Ishikawa (cell line): ENCODE measurements at regions not wholly inside any gene's neighbourhood (a gene's known extent, or its start where the extent isn't known, plus 50 kb on each side); places are given as distances from the start of the nearest gene placed in this dataset.

Experiments
- CEBPB ChIP-seq: IDR thresholded peaks from 2 replicates; pipeline ENCODE4 v1.6.1; 2012
- CREB1 ChIP-seq: IDR thresholded peaks from 2 replicates; pipeline ENCODE4 v1.6.1; 2012; ENCODE audit warnings: low read depth
- EGR1 ChIP-seq: IDR thresholded peaks from 2 replicates; pipeline ENCODE4 v1.6.1; 2012
- EP300 ChIP-seq: IDR thresholded peaks from 2 replicates; pipeline ENCODE4 v1.6.1; 2012; ENCODE audit warnings: borderline replicate concordance
- FOXM1 ChIP-seq: IDR thresholded peaks from 2 replicates; pipeline ENCODE4 v1.6.1; 2012; ENCODE audit warnings: low read depth, borderline replicate concordance
- NFIC ChIP-seq: IDR thresholded peaks from 2 replicates; pipeline ENCODE4 v1.6.1; 2012
- RAD21 ChIP-seq: IDR thresholded peaks from 2 replicates; pipeline ENCODE4 v1.6.1; 2012; ENCODE audit warnings: low read depth
- TAF1 ChIP-seq: IDR thresholded peaks from 2 replicates; pipeline ENCODE4 v1.6.1; 2012; ENCODE audit warnings: low read depth, mild to moderate bottlenecking
- TCF12 ChIP-seq: IDR thresholded peaks from 2 replicates; pipeline ENCODE4 v1.6.1; 2012; ENCODE audit warnings: low read depth
- TEAD4 ChIP-seq: IDR thresholded peaks from 2 replicates; pipeline ENCODE4 v1.6.1; 2012
- YY1 ChIP-seq: IDR thresholded peaks from 2 replicates; pipeline ENCODE4 v1.6.1; 2012; ENCODE audit warnings: low read depth
- ZBTB7A ChIP-seq: IDR thresholded peaks from 2 replicates; pipeline ENCODE4 v1.6.1; 2012; ENCODE audit warnings: low read depth
- TF ChIP-seq, protein P1 (sequence below): IDR thresholded peaks from 2 replicates; pipeline ENCODE4 v1.6.1; 2012
- TF ChIP-seq, protein P2 (sequence below): IDR thresholded peaks from 2 replicates; pipeline ENCODE4 v1.6.1; 2012; ENCODE audit warnings: low read depth, mild to moderate bottlenecking
- TF ChIP-seq, protein P3 (sequence below): IDR thresholded peaks from 2 replicates; pipeline ENCODE4 v1.6.1; 2012

DNA sequence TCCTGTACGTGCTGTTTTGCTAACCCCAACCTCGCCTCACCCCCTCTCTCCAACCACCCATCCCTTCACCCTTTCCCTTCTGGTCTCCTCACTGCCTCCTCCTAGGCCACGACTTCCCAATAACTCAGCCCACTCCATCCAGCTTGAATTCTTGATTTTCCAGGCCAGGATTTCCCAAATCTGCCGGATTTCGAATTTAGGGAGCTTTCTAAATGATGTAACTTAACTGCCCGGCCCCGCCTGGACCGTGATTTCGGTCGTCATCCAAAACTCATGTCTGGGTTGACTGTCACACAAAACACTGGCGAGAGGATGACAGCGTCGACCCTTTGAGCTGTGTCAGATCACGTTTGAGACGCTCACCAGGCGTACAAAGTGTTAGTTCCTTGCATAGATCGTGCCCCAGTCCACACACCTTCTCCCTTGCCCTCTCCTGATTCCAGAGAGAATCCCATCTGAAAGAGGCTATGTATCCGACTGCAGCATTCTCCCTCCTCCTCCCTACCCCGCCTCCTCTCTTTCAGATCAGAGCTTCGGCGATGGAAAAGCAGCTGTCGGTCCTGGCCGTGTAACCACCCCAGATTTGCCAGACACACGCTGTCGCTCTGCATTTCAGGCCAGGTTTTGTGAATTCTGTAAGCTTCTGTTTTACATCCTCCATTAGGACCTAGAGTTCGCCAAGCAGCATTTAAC lies 168.2 kb downstream of the GPX5 start:
- TF ChIP-seq RAD21, result no peak
- TF ChIP-seq EP300, result no peak
- TF ChIP-seq EGR1, result no peak
- no peak for TF ChIP-seq CREB1
- no peak for TF ChIP-seq ZBTB7A
- TF ChIP-seq CEBPB, result no peak
- TF ChIP-seq NFIC, result no peak
- TF ChIP-seq, protein P1, sequence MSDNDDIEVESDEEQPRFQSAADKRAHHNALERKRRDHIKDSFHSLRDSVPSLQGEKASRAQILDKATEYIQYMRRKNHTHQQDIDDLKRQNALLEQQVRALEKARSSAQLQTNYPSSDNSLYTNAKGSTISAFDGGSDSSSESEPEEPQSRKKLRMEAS, result no peak
- TF ChIP-seq TAF1, result no peak
- no peak for TF ChIP-seq TEAD4
- TF ChIP-seq, protein P2, sequence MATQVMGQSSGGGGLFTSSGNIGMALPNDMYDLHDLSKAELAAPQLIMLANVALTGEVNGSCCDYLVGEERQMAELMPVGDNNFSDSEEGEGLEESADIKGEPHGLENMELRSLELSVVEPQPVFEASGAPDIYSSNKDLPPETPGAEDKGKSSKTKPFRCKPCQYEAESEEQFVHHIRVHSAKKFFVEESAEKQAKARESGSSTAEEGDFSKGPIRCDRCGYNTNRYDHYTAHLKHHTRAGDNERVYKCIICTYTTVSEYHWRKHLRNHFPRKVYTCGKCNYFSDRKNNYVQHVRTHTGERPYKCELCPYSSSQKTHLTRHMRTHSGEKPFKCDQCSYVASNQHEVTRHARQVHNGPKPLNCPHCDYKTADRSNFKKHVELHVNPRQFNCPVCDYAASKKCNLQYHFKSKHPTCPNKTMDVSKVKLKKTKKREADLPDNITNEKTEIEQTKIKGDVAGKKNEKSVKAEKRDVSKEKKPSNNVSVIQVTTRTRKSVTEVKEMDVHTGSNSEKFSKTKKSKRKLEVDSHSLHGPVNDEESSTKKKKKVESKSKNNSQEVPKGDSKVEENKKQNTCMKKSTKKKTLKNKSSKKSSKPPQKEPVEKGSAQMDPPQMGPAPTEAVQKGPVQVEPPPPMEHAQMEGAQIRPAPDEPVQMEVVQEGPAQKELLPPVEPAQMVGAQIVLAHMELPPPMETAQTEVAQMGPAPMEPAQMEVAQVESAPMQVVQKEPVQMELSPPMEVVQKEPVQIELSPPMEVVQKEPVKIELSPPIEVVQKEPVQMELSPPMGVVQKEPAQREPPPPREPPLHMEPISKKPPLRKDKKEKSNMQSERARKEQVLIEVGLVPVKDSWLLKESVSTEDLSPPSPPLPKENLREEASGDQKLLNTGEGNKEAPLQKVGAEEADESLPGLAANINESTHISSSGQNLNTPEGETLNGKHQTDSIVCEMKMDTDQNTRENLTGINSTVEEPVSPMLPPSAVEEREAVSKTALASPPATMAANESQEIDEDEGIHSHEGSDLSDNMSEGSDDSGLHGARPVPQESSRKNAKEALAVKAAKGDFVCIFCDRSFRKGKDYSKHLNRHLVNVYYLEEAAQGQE, result no peak
- no peak for TF ChIP-seq FOXM1
- TF ChIP-seq, protein P3, sequence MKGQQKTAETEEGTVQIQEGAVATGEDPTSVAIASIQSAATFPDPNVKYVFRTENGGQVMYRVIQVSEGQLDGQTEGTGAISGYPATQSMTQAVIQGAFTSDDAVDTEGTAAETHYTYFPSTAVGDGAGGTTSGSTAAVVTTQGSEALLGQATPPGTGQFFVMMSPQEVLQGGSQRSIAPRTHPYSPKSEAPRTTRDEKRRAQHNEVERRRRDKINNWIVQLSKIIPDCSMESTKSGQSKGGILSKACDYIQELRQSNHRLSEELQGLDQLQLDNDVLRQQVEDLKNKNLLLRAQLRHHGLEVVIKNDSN, result no peak
- TF ChIP-seq TCF12, result no peak
- TF ChIP-seq YY1, result no peak

DNA sequence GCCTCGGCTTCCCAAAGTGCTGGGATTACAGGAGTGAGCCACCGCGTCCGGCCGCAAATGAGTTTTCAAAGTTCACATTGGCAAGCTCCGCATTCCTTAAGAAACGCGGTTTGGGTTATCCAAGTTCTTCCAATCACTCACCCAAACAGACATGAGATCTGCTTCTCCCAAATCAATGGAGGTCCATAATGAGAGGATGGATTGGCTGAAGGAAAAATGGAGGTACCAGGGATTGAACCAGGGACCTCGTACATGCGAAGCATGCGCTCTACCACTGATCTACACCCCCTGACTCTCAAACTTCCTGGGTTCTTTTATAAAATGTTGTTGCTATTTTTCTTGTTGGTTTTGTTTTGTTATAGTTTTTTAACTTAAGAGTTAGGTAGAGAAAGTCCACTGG lies 170.0 kb downstream of the GPX5 start:
- TF ChIP-seq, protein P1, result no peak
- TF ChIP-seq NFIC (no peak), CEBPB (no peak), YY1 (no peak), EP300 (no peak), EGR1 (no peak), TCF12 (no peak), ZBTB7A (no peak), RAD21 (no peak), FOXM1 (no peak)
- TF ChIP-seq, protein P3, result no peak
- TF ChIP-seq, protein P2, result no peak

DNA sequence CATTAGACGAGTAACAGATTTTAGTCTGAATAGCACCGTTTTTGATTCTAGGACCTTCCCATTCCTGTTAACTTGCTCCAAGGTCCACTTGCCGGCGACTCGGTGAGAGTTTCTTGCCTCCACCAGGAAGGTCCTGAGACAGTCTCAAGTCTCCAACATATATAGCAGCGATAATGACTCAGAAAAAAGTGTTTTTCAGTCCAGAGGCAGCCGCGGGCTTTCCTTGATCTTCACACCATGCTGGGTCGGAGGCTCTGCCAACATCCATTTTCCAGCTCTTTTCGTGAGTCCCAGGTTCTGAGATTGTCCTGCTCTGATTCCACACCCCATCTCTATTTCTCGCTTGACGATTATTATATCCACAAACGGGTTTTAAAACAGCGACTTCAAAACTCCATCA lies 170.5 kb downstream of the GPX5 start:
- TF ChIP-seq ZBTB7A (no peak), EP300 (no peak), YY1 (no peak), TEAD4 (no peak), TCF12 (no peak)

DNA sequence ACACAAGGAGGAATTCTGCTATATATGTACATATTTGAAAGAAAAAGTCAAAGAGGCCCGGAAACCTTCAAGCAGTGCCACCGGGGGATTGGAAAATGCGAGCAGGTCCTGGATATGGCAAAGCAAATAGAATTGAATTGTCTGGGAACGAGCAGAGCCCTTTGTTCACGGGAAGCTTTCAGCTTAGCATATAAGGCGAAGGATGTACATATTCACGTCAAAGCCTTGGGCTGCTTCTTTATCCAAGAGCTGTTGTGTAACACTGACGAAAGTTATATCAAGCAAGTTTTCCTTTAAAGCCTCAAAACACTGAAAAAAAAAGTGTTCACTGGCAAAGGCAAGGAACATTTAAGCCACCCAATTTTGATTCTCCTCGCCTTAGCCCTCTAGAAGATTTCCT lies 171.0 kb downstream of the GPX5 start:
- TF ChIP-seq RAD21 (no peak), ZBTB7A (no peak), TEAD4 (no peak), EP300 (no peak), EGR1 (no peak), CREB1 (no peak), NFIC (no peak), TAF1 (no peak), TCF12 (no peak), CEBPB (no peak)
- TF ChIP-seq, protein P3, result no peak
- TF ChIP-seq, protein P2, result no peak
